WTC11 (cell line): ENCODE measurements at regions not wholly inside any gene's neighbourhood (a gene's known extent, or its start where the extent isn't known, plus 50 kb on each side); places are given as distances from the start of the nearest gene placed in this dataset.

ENCODE experiments used
- AFF4 ChIP-seq: sonication (generic); formaldehyde crosslinking; IDR thresholded peaks from 2 replicates; pipeline ENCODE4 v1.8.1; 2023; ENCODE audit warnings: mild to moderate bottlenecking, missing genetic modification reagents, borderline replicate concordance
- CTCF ChIP-seq: fragments of 200-600 bp; IDR thresholded peaks from 2 replicates; pipeline ENCODE4 v1.8.0; 2022; ENCODE audit warnings: antibody characterized with exemption
- USF2 ChIP-seq: sonication (generic); formaldehyde crosslinking; IDR thresholded peaks from 2 replicates; pipeline ENCODE4 v1.8.1; 2023; ENCODE audit warnings: mild to moderate bottlenecking, missing genetic modification reagents, moderate library complexity

GRCh38 chr13:22079961-22080360 is 409.1 kb downstream of the FGF9 start:
- no peak for TF ChIP-seq CTCF
- TF ChIP-seq USF2: no peak
- TF ChIP-seq AFF4 (CRISPR knock-in tag): no peak
